GM18517 (cell line): ENCODE measurements at regions not wholly inside any gene's neighbourhood (a gene's known extent, or its start where the extent isn't known, plus 50 kb on each side); places are given as distances from the start of the nearest gene placed in this dataset.

Experiments used
- ATAC-seq: cut with Tn5 transposase; IDR thresholded peaks from one replicate; pipeline ENCODE4 v1.9.1; 2021; ENCODE audit warnings: mild to moderate bottlenecking, moderate library complexity; ENCODE audit not compliant: unreplicated experiment

GRCh38 chr18:78768656-78769501 lies 210.7 kb upstream of the SALL3 start:
- no peak for ATAC-seq

GRCh38 chr18:78769502-78770105 lies 210.0 kb upstream of the SALL3 start:
- ATAC-seq = no peak

DNA sequence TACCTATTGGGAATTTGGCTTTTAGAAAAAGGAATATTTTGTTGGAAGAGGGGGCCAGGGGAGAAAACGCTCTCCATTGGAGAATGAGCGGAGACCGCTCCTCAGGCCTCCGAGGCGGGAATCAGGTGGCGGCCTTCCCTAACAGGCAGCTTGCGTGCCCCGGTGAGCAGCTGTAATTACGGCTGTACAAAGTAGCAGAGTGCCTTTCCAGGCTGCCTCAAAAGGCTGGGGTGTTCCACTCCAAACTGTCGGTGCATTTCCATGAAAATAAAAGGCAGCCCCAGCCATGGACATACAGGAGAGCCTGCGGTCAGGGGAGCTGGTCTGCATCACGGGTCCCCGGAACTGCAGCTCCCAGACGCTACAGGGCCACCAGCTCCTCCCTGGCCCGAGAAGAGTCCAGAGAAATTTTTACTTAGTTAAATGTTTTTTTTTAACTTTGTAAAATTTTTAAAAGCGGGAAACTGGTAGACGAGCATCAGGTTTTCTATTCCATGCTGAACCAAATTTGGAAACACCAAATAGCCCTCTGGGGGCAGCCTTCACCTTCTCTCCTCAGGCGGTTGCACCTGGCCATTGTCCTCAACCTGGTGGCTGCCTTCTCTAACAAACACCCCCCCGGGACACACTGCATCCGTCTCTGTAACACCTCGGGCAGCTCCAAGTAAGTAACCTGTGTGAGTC lies 209.3 kb upstream of the SALL3 start:
- ATAC-seq = no peak

- ATAC-seq = no peak
These were observed 208.8 kb upstream of the SALL3 start for GRCh38 chr18:78770823-78771139.

GRCh38 chr18:78771496-78772359 lies 207.9 kb upstream of the SALL3 start:
- ATAC-seq = no peak

DNA sequence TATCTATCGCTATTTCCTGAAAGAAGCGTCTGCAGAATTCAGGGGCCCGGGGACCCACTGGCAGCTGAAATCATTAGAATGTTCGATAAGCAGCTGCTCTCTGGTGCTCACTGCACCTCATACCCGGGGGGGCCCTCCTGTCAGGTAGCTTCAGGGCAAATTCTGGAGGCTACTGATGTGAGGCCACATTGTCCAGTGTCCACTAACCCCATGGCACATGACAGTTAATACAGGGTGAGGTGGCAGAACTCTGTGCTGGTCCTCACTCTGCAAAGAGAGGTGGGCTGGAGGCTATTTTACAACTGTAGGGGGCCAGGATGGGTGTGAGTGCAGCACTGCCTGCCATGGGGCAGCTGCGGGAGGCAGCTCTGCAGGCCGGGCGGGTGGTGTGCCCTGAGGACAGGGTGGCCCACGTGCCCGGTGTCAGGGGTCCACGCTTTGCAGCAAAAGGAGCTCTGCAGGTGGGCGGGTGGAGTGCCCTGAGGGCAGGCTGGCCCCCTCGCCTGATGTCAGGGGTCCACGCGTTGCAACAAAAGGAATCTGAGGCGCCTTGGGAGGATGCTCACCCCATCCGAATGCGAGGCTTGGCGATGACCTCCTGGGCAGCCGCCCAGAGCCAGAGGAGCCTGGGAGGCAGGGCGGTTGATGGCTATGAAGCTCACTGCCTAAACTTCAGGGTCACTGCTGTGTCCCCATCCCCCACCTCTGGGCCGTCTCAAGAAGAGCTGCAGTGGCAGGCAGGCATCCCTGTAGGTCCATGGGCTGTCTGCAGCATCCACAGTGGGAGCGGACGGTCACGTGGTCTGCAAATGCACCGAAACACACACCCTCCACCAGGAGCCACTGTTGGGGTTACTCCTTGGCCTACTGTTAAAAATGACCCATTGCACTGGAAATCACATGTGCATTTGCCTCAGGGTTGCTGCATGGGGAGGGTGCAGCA lies 207.0 kb upstream of the SALL3 start:
- ATAC-seq = no peak

- ATAC-seq = no peak
These were observed 206.3 kb upstream of the SALL3 start for GRCh38 chr18:78773303-78773755.

GRCh38 chr18:78773819-78774218 lies 205.8 kb upstream of the SALL3 start:
- ATAC-seq = no peak

GRCh38 chr18:78774741-78775141 lies 204.9 kb upstream of the SALL3 start:
- ATAC-seq = no peak

DNA sequence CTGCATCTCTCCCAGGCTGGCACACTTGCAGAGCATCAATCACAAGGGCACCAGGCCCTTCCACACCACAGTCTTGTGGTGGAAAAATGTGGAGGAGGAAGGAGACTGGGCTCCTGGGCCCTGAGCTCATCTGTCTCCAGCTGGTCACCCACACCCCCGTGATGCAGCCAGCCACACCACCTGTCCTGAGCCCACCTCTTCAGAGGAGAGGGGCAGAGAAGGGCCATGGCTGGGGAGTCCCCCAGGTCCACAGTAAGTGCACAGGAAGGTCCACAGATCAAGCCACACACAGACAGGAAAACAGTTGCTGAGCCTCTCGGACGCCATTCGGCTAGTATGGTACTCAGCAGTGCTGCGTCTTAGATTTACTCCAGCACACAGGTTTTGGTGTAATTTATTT lies 203.5 kb upstream of the SALL3 start:
- ATAC-seq = no peak

DNA sequence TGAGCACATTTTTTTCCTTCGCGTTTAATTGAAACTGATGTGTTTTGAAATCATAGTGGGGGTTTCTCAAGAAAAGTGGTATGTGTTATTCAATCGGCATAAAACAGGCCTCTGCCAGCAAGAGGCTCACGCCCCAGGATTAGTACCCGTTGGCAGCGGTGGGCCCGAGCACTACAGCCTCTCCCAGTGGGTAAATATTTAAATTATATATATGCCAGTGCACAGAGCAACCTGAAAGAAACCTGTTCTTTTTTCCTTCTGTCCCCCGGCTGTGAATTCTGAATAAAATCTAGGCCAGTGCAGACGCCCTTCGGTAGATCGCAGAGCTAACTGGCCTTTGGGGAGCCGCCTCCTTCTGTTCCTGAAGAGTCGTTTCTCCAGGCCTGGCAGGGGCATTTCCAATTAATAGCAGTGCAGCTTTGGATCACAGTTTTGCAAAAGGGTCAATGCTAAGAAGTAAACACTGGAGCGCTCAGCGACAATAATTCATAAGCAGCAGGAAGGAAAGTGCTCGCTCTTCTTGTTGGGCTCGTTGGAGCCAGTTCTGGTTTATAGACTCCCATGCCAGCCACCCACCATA lies 202.8 kb upstream of the SALL3 start:
- ATAC-seq = no peak

- ATAC-seq = no peak
These were observed 201.6 kb upstream of the SALL3 start for GRCh38 chr18:78777992-78778391.

DNA sequence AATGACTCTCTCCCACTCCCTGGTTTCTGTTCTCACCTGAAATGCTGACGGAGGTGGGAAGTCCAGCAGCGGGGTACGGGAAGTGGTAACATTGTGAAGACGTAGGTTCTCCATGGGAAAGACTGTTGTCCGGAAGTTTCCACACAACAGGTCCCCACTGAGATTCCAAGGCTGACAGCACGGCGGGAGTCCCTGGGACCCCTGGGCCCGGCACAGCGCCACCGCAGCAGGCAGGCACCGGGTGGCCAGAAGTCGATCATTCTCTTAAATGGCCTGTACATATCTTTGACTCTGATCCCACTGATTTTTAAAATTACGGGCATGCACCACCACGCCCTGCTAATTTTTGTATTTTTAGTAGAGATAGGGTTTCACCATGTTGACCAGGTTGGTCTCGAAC lies 201.0 kb upstream of the SALL3 start:
- ATAC-seq = no peak

- ATAC-seq = no peak
These were observed 199.5 kb upstream of the SALL3 start for GRCh38 chr18:78779996-78780718.

DNA sequence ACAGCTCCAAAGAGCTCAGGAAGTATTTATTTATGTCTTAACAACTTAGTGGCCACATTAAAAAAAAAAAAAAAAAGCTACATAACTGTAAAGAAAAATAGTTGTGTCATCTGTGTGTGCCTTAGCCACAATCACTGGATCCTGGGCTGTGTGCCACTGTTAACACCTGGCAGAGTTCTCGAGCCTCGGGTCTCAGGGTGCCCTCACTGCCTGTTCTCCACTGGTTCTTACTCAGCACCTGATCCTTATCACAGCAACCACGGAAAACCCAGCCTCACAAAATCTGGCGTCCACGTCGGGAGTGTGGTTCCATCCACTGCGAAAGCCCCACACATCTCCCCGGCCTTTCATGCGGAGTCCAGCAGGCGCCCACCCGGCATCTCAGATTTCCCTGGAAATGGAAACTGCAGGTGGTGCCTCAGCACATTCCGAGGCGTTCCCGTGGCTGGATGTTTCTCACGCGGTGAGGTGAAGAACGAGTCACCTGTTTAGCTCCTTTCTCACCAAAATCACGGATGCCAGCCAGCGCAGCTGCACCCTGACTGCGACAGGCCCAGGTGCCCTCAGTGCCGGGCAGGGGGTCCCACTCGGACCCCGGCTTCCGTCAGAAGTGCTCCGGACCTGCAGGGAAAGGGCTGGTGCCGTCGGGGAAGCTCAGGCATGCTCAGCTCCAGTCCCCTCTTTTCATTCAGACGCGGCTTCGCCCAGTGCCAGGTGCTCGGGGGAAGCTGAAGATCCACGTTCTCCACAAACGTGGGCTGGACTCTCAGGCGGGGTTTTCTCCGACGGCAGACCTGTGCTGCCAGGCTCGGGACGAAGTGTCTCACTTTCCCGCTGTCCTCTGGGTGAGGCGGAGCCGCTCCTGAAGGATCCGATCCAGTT lies 198.7 kb upstream of the SALL3 start:
- ATAC-seq = no peak

- ATAC-seq = no peak
These were observed 198.0 kb upstream of the SALL3 start for GRCh38 chr18:78781601-78781960.

DNA sequence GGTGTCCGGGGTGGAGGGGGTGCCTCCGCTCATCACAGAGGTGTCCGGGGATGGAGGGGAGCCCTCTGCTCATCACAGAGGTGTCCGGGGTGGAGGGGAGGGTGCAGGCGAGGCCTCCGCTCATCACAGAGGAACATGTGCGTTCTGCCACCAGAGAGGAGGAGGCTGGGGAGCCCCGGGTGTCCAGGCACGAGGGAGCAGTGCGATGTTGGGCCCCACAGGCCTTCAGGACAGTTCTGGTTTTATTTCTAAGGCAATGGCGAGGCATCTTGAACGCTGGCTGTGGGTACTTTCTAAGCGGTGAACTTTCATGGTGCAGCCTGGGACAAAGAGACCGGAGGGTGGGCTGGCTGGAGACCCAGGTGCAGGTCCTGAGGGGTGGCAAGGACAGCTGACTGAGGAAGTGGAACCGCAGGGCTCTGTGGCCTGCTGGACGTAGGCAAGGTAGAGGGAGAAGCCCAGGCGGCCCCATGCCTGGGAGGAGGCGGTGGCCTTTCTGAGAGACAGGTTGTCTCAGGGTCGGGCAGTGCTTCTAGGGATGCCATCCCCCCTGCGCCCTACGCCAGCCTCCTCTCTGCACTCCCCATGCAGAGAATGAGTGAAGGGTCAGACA lies 196.6 kb upstream of the SALL3 start:
- ATAC-seq = no peak

DNA sequence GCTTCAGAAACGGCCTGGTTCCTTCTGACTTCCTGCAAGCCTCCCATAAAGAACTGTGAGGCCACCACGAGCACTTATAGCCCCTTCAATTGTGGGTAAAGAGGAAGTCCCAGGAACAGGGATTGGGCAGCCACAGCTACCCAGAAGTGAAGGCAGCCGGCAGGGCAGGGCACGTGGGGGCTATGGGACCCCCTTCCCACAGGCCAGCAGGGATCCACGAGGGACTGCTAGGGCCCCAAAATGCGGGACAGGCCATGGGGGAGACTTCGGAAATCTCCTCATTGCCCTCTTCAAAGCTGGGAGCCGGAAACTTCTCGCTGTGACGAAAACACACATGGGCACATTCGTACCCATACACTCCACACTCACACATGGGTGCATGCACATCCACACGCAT lies 196.1 kb upstream of the SALL3 start:
- ATAC-seq = no peak
